ENCODE measurements at regions not wholly inside any gene's neighbourhood (a gene's known extent, or its start where the extent isn't known, plus 50 kb on each side); places are given as distances from the start of the nearest gene placed in this dataset.

DNA sequence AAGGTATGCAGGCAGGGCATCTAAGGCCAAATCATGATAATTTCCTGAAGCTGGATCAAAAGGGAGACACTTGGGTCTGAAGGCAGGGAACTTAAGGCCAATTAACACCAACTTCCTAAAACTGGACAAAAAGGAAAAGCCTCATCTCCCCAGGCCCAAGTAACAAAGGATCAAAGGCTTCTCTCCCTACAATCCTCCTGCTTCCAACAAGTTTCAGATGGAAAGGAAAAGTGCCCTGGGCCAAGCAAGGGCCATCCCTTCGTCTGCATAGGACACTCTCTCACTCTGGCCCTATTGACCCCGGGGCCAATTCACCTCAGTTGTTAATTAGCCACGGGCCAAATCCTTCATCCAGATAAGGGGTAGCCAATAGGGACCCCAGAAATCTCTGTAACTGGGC, 1335.8 kb upstream of the CDH2 start:
- TF ChIP-seq, protein P1, sequence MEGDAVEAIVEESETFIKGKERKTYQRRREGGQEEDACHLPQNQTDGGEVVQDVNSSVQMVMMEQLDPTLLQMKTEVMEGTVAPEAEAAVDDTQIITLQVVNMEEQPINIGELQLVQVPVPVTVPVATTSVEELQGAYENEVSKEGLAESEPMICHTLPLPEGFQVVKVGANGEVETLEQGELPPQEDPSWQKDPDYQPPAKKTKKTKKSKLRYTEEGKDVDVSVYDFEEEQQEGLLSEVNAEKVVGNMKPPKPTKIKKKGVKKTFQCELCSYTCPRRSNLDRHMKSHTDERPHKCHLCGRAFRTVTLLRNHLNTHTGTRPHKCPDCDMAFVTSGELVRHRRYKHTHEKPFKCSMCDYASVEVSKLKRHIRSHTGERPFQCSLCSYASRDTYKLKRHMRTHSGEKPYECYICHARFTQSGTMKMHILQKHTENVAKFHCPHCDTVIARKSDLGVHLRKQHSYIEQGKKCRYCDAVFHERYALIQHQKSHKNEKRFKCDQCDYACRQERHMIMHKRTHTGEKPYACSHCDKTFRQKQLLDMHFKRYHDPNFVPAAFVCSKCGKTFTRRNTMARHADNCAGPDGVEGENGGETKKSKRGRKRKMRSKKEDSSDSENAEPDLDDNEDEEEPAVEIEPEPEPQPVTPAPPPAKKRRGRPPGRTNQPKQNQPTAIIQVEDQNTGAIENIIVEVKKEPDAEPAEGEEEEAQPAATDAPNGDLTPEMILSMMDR (conservative IDR thresholded peaks at IDR 0.05; ENCODE audit: low read depth, low read length) = no peak
- TF ChIP-seq EZH2 (IDR thresholded peaks at IDR 0.05; ENCODE audit: borderline replicate concordance, low read depth, low read length, poor library complexity, severe bottlenecking) = no peak

All from A673 (cell line).